GM20000 (cell line): ENCODE measurements at regions not wholly inside any gene's neighbourhood (a gene's known extent, or its start where the extent isn't known, plus 50 kb on each side); places are given as distances from the start of the nearest gene placed in this dataset.

Experiments used
- DNase-seq: peaks from one replicate; pipeline ENCODE4 v3.0.0; 2012; ENCODE audit warnings: low spot score
- TF ChIP-seq, protein P1 (sequence below): IDR thresholded peaks from 2 replicates; pipeline ENCODE4 v1.5.1; 2012; ENCODE audit warnings: mild to moderate bottlenecking, control low read depth; ENCODE audit errors: extremely low read depth, missing control alignments

DNA sequence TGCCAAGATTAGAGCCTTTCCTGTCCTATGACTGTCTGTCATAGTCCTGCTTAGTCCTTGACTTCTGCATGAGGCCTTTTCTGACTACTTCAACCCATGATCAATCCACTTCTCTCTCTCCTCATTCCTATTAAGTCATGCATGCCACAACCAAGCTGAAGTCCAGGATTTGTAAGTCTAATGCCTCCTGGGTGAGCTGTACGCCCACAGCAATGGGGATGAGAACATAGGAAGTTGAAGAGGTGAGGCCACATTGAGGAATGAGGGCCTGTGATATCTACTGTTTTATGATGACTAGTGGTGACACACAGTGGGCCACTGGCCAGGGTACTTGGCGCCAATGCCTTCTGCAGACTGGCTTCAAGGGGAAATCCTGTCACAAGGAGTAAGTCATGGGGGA is 994.1 kb upstream of the TMEM132C start:
- TF ChIP-seq, protein P1, sequence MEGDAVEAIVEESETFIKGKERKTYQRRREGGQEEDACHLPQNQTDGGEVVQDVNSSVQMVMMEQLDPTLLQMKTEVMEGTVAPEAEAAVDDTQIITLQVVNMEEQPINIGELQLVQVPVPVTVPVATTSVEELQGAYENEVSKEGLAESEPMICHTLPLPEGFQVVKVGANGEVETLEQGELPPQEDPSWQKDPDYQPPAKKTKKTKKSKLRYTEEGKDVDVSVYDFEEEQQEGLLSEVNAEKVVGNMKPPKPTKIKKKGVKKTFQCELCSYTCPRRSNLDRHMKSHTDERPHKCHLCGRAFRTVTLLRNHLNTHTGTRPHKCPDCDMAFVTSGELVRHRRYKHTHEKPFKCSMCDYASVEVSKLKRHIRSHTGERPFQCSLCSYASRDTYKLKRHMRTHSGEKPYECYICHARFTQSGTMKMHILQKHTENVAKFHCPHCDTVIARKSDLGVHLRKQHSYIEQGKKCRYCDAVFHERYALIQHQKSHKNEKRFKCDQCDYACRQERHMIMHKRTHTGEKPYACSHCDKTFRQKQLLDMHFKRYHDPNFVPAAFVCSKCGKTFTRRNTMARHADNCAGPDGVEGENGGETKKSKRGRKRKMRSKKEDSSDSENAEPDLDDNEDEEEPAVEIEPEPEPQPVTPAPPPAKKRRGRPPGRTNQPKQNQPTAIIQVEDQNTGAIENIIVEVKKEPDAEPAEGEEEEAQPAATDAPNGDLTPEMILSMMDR = no peak
- DNase-seq = no peak

DNA sequence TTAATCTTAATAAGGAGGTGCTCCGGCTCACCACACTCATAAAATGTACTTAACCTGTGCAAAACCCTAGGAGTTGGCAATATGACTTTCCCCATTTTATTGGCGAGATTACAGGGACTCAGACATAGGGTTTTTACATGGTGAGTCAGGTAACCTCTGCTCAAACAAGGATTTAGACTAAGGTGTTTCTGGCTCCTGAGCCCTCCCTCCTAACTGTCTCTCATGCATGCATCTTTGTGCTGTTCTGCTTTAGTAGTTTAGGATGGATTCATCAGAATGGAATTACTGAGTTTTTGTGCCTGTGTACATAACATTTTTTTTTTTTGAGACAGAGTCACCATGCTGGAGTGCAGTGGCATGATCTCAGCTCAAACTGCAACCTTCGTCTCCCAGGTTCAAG is 993.3 kb upstream of the TMEM132C start:
- no peak for DNase-seq
- TF ChIP-seq, protein P1 = no peak

DNA sequence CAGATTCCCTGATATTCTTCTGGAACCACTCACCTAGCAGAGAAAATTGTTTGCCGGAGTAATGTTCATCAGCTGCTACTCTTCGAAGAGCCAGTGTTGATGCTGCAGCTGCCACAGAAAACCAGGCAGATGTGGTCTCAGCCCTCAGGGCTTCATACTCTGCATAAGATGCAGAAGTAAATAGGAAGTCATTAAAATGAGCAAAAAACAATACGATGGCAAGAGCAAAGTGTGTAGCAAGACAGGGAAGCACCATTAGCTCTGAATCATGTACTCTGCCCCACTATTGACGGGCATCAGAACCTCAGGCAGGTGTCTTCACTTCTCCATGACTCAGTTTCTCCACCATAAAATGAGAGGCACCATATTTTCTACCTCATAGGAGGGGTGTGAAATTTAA is 991.6 kb upstream of the TMEM132C start:
- DNase-seq = no peak
- TF ChIP-seq, protein P1 = no peak

DNA sequence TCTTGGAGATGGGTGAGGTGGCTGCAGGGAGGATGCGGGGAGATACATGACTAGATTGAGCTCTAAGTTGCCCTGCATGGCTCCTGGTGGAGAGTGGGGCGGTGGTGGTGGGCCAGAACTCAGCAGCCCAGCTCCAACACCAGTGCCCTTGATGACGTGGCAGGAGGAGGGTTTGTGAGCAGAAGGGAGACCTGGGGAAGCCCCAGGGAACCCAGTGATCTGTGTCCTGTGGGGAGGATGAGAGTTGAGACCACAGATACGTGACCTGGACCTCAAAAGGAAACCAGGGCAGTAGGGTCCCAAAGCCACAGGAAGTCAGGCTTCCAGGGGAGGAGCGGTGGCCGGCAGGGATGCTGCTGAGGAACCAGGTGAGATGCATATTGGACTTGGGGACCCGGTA is 989.1 kb upstream of the TMEM132C start:
- DNase-seq = no peak
- TF ChIP-seq, protein P1 = no peak

DNA sequence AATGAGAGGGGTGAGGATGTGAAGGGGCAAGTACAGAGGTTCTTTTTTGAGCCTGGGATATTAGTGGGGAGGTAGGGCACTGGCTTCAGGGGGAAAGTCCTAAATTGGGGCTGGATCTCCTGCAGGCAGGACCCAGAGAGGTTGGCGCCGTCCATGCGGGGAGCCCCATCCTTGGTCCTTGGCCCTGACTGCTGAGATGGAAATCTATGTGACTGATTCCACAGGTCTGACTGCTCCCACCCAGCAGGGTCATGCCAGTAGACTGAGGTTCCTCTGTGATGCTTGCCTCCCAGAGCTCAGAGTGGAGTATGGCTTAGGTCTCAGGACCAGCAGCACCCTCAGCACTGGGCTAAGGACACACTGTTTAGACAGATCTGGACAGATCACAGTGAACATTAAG is 988.6 kb upstream of the TMEM132C start:
- no peak for DNase-seq
- TF ChIP-seq, protein P1 = no peak

DNA sequence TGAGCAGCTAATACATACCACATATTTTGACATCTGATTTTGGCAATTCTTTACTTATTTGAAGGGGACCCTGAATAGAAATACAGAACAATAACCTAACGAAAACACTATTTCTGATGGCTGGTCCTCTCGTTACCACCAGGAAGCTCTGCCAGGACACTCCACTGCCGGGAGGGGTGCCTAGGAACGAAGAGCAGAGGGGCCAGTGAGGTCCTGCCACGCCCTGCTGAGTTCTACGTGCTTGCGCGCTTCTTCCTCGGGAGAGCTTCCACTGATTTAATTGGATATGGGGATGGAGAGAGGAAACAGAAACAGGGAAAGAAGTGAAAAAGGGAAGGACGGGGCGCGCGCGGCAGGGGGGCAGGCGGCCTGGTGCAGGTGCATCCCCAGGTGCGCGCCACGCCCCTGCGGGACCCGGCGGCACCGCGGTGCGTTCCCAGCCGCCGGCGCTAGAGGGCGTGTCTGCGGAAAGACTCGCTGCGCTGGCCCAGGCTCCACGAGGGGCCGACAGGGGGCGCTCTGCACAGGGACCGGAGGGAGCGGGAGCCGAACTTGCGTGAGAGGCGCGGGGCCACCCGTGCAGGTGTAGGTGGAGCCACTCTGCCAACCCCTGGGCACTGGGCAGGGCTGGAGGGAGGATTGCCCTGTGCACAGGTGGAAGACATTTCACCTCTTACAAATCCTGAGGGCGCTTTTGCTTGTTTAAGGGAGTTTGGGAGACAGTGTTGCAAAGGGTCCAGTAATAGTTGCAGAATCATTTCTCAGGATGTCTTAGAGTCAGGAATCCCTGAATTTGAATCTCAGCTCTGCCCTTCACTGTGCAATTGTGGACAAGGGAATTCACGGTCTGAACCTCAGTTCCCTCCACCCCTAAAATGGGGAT is 986.3 kb upstream of the TMEM132C start:
- peak; percentile 48 for DNase-seq
- TF ChIP-seq, protein P1 = peak; percentile 47

DNA sequence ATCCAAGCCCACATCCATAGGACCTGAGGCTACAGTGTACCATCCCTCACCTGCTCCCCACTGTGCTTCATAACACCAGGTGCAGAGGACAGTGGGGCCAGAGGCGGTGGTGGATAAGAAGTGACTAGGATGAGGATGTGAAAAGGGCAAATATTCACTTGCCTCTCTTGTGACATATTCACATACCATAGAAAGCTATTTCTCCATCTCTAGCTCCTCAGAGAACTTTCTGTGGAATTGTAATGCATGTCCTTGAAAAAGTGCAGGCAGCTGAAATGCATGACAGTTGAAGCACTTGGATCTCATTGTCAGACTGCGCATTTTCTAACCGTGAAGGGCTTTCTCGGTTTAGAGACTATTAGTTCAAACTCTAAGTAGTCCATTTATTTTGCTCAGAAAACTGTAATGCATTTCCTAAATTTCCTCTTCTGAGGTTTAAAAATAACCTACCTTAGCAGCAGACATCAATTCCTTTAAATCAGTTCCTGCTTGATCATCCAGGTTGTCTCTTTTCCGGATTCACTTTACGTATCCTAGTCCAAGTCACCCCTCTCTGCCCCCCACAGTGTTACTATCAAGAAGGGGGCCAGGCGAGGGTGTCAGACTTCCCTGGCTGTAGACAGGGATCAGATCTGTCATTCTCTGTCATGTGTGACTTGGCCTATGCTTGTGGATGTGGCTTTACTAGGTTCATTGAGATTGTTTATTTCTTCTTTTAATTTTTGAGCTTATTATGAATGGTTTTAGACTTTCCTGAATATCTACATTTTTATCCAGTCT is 984.0 kb upstream of the TMEM132C start:
- TF ChIP-seq, protein P1 = no peak
- no peak for DNase-seq
